GM23338 (cell line): ENCODE measurements at regions not wholly inside any gene's neighbourhood (a gene's known extent, or its start where the extent isn't known, plus 50 kb on each side); places are given as distances from the start of the nearest gene placed in this dataset.

ENCODE experiments used
- ATAC-seq: fragments of 200-7000 bp; cut with Tn5 transposase; 3 replicates; pipeline ENCODE4 v1.9.1; 2020
- DNase-seq: peaks from one replicate; pipeline ENCODE4 v3.0.0-alpha.2; 2015; ENCODE audit warnings: low spot score
- H2AFZ ChIP-seq: fragments of 200-600 bp; sonication (generic); 2 replicates; pipeline ENCODE4 v1.8.0; 2016; ENCODE audit warnings: antibody characterized with exemption, mild to moderate bottlenecking, moderate library complexity
- H3F3A ChIP-seq: fragments of 200-600 bp; sonication (generic); replicated peaks from 2 replicates; pipeline ENCODE4 v1.8.0; 2017; ENCODE audit warnings: antibody characterized with exemption, mixed run types, low read depth
- H3K27ac ChIP-seq: fragments of 200-600 bp; sonication (generic); 2 replicates; pipeline ENCODE4 v1.6.1; 2016; ENCODE audit warnings: low read depth
- H3K27me3 ChIP-seq: fragments of 200-600 bp; sonication (generic); 2 replicates; pipeline ENCODE4 v1.8.0; 2016; ENCODE audit warnings: mild to moderate bottlenecking, mixed run types, moderate library complexity; ENCODE audit not compliant: insufficient read depth
- H3K36me3 ChIP-seq: fragments of 200-600 bp; sonication (generic); 2 replicates; pipeline ENCODE4 v1.8.0; 2016; ENCODE audit warnings: mild to moderate bottlenecking; ENCODE audit not compliant: insufficient read depth
- H3K4me1 ChIP-seq: fragments of 200-600 bp; sonication (generic); 2 replicates; pipeline ENCODE4 v1.8.0; 2016; ENCODE audit warnings: mild to moderate bottlenecking, moderate library complexity; ENCODE audit not compliant: insufficient read depth
- H3K4me2 ChIP-seq: fragments of 200-600 bp; sonication (generic); 2 replicates; pipeline ENCODE4 v1.7.1; 2017; ENCODE audit warnings: mixed run types
- H3K4me3 ChIP-seq: fragments of 200-600 bp; sonication (generic); 2 replicates; pipeline ENCODE4 v1.6.1; 2016; ENCODE audit warnings: mixed run types
- H3K79me2 ChIP-seq: fragments of 200-600 bp; sonication (generic); replicated peaks from 2 replicates; pipeline ENCODE4 v1.8.0; 2017; ENCODE audit warnings: mild to moderate bottlenecking; ENCODE audit not compliant: insufficient read depth
- H3K9me2 ChIP-seq: fragments of 200-600 bp; sonication (generic); 2 replicates; pipeline ENCODE4 v1.8.0; 2017; ENCODE audit not compliant: insufficient read depth
- H4K20me1 ChIP-seq: fragments of 200-600 bp; sonication (generic); replicated peaks from 2 replicates; pipeline ENCODE4 v1.8.0; 2017; ENCODE audit warnings: mild to moderate bottlenecking; ENCODE audit not compliant: insufficient read depth
- H3K27ac Mint-ChIP-seq: 2 replicates; pipeline ENCODE4 v1.8.0; 2020; ENCODE audit warnings: inconsistent platforms, mild to moderate bottlenecking, moderate library complexity, mixed read lengths
- H3K27me3 Mint-ChIP-seq: 3 replicates; pipeline ENCODE4 v1.8.0; 2022; ENCODE audit warnings: low read depth, mild to moderate bottlenecking, moderate library complexity, mixed read lengths, inconsistent platforms; ENCODE audit not compliant: insufficient read depth, poor library complexity
- H3K36me3 Mint-ChIP-seq: 3 replicates; pipeline ENCODE4 v1.8.0; 2021; ENCODE audit warnings: low read depth, mild to moderate bottlenecking, inconsistent platforms, moderate library complexity, mixed read lengths
- H3K4me1 Mint-ChIP-seq: 3 replicates; pipeline ENCODE4 v1.8.0; 2020; ENCODE audit warnings: mild to moderate bottlenecking, inconsistent platforms, mixed read lengths
- H3K4me3 Mint-ChIP-seq: 3 replicates; pipeline ENCODE4 v1.8.0; 2021; ENCODE audit warnings: moderate library complexity, mild to moderate bottlenecking, inconsistent platforms, mixed read lengths
- H3K9me3 Mint-ChIP-seq: 3 replicates; pipeline ENCODE4 v1.8.0; 2020; ENCODE audit warnings: moderate library complexity, mild to moderate bottlenecking, inconsistent platforms, mixed read lengths
- CREB1 ChIP-seq: fragments of 250-450 bp; sonication (Bioruptor Pico); IDR thresholded peaks from 2 replicates; pipeline ENCODE4 v1.5.0; 2020; ENCODE audit warnings: low read depth, mild to moderate bottlenecking, moderate library complexity
- EZH2 ChIP-seq: fragments of 200-600 bp; sonication (generic); IDR thresholded peaks from one replicate; pipeline ENCODE4 v1.8.0; 2017; ENCODE audit warnings: antibody characterized with exemption, mild to moderate bottlenecking, low read depth; ENCODE audit not compliant: unreplicated experiment
- EZH2phosphoT487 ChIP-seq: fragments of 200-600 bp; sonication (generic); IDR thresholded peaks from one replicate; pipeline ENCODE4 v1.8.1; 2018; ENCODE audit warnings: antibody characterized with exemption; ENCODE audit not compliant: unreplicated experiment
- JUNB ChIP-seq: IDR thresholded peaks from one replicate; pipeline ENCODE4 v1.6.1; 2016; ENCODE audit warnings: antibody characterized with exemption; ENCODE audit not compliant: unreplicated experiment
- NANOG ChIP-seq: IDR thresholded peaks from 2 replicates; pipeline ENCODE4 v1.6.1; 2016; ENCODE audit warnings: antibody characterized with exemption, borderline replicate concordance
- POLR2AphosphoS5 ChIP-seq: IDR thresholded peaks from 2 replicates; pipeline ENCODE4 v1.6.1; 2016; ENCODE audit warnings: antibody characterized with exemption, low read depth
- STAT1 ChIP-seq: IDR thresholded peaks from one replicate; pipeline ENCODE4 v1.6.1; 2016; ENCODE audit warnings: antibody characterized with exemption; ENCODE audit not compliant: unreplicated experiment
- ZNF114 ChIP-seq: fragments of 250-450 bp; sonication (Bioruptor Pico); IDR thresholded peaks from 2 replicates; pipeline ENCODE4 v1.5.0; 2020; ENCODE audit warnings: mild to moderate bottlenecking, moderate library complexity
- ZNF331 ChIP-seq: fragments of 250-450 bp; sonication (Bioruptor Pico); IDR thresholded peaks from 2 replicates; pipeline ENCODE4 v1.5.0; 2020; ENCODE audit warnings: low read depth, mild to moderate bottlenecking, moderate library complexity
- TF ChIP-seq, protein P1 (sequence below), 2 experiments: fragments of 200-600 bp in 1 of 2; sonication (generic) in 1 of 2; conservative IDR thresholded peaks; 2 replicates each; pipeline versions ENCODE4 v1.5.1 to v1.6.1; 2016 to 2017; ENCODE audit warnings: antibody characterized with exemption in 2 of 2, low read depth in 2 of 2, mild to moderate bottlenecking in 2 of 2, moderate library complexity in 1 of 2
- TF ChIP-seq, protein P2 (sequence below): fragments of 250-450 bp; sonication (Bioruptor Pico); IDR thresholded peaks from 2 replicates; pipeline ENCODE4 v1.5.0; 2020; ENCODE audit warnings: mild to moderate bottlenecking, moderate library complexity
- TF ChIP-seq, protein P3 (sequence below): IDR thresholded peaks from one replicate; pipeline ENCODE4 v1.6.1; 2018; ENCODE audit warnings: antibody characterized with exemption; ENCODE audit not compliant: unreplicated experiment
- TF ChIP-seq, protein P4 (sequence below): IDR thresholded peaks from 2 replicates; pipeline ENCODE4 v1.6.1; 2016; ENCODE audit warnings: antibody characterized with exemption

DNA sequence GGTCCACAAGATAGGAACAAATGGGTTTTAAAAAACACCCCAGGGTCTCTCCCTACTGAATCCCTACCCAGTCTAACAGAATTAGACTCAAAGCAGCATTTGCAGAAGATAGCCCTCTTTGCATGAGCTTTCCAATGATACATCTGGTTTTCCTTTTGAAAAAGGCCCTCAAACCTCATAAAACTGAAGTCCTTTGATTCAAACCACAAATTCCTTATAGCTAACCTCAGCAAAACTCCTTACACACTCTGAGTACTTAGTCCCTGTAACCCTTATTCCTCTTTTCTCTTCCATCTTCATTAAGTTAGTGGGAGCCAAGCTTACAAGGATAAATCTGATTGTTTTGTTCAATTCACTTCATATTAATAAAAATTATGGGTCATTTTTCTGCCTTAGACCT lies 90.5 kb upstream of the TNC start:
- Histone ChIP-seq H3K9me2 (peaks cover 17% of the 10 kb centered on the region; the same call in 1 of the 2 replicates), H2AFZ (no peak overlapping the region), H3K4me3 (no peak overlapping the region), H3K4me2 (no peak overlapping the region), H3K27ac (no peak overlapping the region), H3F3A (no peaks in the 10 kb centered on the region), H3K4me1 (peaks cover 8% of the 10 kb centered on the region; the same call in 1 of the 2 replicates), H3K36me3 (no peaks in the 10 kb centered on the region), H4K20me1 (no peaks in the 10 kb centered on the region), H3K79me2 (no peaks in the 10 kb centered on the region), H3K27me3 (no peaks in the 10 kb centered on the region)
- Mint-ChIP-seq H3K4me3 (no peak overlapping the region), H3K9me3 (no peaks in the 10 kb centered on the region), H3K4me1 (peaks cover 10% of the 10 kb centered on the region), H3K27me3 (no peaks in the 10 kb centered on the region), H3K27ac (no peak overlapping the region), H3K36me3 (no peaks in the 10 kb centered on the region)
- ATAC-seq (no peak), DNase-seq (no peak)
- TF ChIP-seq, protein P1, sequence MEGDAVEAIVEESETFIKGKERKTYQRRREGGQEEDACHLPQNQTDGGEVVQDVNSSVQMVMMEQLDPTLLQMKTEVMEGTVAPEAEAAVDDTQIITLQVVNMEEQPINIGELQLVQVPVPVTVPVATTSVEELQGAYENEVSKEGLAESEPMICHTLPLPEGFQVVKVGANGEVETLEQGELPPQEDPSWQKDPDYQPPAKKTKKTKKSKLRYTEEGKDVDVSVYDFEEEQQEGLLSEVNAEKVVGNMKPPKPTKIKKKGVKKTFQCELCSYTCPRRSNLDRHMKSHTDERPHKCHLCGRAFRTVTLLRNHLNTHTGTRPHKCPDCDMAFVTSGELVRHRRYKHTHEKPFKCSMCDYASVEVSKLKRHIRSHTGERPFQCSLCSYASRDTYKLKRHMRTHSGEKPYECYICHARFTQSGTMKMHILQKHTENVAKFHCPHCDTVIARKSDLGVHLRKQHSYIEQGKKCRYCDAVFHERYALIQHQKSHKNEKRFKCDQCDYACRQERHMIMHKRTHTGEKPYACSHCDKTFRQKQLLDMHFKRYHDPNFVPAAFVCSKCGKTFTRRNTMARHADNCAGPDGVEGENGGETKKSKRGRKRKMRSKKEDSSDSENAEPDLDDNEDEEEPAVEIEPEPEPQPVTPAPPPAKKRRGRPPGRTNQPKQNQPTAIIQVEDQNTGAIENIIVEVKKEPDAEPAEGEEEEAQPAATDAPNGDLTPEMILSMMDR (conservative IDR thresholded peaks at IDR 0.05; ENCODE audit: low read depth in 2 of 2), result no peak
- TF ChIP-seq, protein P2, sequence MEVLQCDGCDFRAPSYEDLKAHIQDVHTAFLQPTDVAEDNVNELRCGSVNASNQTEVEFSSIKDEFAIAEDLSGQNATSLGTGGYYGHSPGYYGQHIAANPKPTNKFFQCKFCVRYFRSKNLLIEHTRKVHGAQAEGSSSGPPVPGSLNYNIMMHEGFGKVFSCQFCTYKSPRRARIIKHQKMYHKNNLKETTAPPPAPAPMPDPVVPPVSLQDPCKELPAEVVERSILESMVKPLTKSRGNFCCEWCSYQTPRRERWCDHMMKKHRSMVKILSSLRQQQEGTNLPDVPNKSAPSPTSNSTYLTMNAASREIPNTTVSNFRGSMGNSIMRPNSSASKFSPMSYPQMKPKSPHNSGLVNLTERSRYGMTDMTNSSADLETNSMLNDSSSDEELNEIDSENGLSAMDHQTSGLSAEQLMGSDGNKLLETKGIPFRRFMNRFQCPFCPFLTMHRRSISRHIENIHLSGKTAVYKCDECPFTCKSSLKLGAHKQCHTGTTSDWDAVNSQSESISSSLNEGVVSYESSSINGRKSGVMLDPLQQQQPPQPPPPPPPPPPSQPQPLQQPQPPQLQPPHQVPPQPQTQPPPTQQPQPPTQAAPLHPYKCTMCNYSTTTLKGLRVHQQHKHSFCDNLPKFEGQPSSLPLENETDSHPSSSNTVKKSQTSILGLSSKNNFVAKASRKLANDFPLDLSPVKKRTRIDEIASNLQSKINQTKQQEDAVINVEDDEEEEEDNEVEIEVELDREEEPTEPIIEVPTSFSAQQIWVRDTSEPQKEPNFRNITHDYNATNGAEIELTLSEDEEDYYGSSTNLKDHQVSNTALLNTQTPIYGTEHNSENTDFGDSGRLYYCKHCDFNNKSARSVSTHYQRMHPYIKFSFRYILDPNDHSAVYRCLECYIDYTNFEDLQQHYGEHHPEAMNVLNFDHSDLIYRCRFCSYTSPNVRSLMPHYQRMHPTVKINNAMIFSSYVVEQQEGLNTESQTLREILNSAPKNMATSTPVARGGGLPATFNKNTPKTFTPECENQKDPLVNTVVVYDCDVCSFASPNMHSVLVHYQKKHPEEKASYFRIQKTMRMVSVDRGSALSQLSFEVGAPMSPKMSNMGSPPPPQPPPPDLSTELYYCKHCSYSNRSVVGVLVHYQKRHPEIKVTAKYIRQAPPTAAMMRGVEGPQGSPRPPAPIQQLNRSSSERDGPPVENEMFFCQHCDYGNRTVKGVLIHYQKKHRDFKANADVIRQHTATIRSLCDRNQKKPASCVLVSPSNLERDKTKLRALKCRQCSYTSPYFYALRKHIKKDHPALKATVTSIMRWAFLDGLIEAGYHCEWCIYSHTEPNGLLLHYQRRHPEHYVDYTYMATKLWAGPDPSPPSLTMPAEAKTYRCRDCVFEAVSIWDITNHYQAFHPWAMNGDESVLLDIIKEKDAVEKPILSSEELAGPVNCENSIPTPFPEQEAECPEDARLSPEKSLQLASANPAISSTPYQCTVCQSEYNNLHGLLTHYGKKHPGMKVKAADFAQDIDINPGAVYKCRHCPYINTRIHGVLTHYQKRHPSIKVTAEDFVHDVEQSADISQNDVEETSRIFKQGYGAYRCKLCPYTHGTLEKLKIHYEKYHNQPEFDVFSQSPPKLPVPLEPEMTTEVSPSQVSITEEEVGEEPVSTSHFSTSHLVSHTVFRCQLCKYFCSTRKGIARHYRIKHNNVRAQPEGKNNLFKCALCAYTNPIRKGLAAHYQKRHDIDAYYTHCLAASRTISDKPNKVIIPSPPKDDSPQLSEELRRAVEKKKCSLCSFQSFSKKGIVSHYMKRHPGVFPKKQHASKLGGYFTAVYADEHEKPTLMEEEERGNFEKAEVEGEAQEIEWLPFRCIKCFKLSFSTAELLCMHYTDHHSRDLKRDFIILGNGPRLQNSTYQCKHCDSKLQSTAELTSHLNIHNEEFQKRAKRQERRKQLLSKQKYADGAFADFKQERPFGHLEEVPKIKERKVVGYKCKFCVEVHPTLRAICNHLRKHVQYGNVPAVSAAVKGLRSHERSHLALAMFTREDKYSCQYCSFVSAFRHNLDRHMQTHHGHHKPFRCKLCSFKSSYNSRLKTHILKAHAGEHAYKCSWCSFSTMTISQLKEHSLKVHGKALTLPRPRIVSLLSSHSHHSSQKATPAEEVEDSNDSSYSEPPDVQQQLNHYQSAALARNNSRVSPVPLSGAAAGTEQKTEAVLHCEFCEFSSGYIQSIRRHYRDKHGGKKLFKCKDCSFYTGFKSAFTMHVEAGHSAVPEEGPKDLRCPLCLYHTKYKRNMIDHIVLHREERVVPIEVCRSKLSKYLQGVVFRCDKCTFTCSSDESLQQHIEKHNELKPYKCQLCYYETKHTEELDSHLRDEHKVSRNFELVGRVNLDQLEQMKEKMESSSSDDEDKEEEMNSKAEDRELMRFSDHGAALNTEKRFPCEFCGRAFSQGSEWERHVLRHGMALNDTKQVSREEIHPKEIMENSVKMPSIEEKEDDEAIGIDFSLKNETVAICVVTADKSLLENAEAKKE (CRISPR knock-in tag), result no peak
- TF ChIP-seq NANOG, result no peak
- TF ChIP-seq, protein P3, sequence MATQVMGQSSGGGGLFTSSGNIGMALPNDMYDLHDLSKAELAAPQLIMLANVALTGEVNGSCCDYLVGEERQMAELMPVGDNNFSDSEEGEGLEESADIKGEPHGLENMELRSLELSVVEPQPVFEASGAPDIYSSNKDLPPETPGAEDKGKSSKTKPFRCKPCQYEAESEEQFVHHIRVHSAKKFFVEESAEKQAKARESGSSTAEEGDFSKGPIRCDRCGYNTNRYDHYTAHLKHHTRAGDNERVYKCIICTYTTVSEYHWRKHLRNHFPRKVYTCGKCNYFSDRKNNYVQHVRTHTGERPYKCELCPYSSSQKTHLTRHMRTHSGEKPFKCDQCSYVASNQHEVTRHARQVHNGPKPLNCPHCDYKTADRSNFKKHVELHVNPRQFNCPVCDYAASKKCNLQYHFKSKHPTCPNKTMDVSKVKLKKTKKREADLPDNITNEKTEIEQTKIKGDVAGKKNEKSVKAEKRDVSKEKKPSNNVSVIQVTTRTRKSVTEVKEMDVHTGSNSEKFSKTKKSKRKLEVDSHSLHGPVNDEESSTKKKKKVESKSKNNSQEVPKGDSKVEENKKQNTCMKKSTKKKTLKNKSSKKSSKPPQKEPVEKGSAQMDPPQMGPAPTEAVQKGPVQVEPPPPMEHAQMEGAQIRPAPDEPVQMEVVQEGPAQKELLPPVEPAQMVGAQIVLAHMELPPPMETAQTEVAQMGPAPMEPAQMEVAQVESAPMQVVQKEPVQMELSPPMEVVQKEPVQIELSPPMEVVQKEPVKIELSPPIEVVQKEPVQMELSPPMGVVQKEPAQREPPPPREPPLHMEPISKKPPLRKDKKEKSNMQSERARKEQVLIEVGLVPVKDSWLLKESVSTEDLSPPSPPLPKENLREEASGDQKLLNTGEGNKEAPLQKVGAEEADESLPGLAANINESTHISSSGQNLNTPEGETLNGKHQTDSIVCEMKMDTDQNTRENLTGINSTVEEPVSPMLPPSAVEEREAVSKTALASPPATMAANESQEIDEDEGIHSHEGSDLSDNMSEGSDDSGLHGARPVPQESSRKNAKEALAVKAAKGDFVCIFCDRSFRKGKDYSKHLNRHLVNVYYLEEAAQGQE, result no peak
- no peak for TF ChIP-seq POLR2AphosphoS5
- no peak for TF ChIP-seq ZNF114 (CRISPR knock-in tag)
- TF ChIP-seq EZH2phosphoT487, result no peak
- no peak for TF ChIP-seq JUNB
- no peak for TF ChIP-seq CREB1
- TF ChIP-seq, protein P4, sequence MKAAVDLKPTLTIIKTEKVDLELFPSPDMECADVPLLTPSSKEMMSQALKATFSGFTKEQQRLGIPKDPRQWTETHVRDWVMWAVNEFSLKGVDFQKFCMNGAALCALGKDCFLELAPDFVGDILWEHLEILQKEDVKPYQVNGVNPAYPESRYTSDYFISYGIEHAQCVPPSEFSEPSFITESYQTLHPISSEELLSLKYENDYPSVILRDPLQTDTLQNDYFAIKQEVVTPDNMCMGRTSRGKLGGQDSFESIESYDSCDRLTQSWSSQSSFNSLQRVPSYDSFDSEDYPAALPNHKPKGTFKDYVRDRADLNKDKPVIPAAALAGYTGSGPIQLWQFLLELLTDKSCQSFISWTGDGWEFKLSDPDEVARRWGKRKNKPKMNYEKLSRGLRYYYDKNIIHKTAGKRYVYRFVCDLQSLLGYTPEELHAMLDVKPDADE, result no peak
- no peak for TF ChIP-seq STAT1
- TF ChIP-seq ZNF331 (CRISPR knock-in tag), result no peak
- TF ChIP-seq EZH2, result no peak
